ENCODE measurements at regions not wholly inside any gene's neighbourhood (a gene's known extent, or its start where the extent isn't known, plus 50 kb on each side); places are given as distances from the start of the nearest gene placed in this dataset.

DNA sequence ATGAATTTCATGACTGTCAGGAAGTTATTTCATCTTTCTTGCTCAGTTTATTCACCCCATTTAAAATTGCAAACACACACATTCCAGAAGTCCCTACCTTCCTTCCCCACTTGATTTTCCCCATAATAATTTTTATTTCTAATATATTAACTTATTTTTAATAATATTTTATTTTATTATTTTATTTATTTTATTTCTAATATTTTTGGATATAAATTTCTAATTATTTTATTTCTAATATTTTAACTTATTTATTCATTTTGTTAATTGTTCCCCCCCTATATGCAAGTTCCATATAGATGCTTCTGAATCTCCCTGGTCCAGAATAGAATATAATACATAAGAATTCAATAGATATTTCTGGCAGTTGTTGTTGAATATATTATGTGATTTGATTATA, 293.7 kb upstream of the CPEB2 start:
- no peak for DNase-seq (ENCODE audit: low read depth in 4 of 4, low spot score in 2 of 4)

DNA sequence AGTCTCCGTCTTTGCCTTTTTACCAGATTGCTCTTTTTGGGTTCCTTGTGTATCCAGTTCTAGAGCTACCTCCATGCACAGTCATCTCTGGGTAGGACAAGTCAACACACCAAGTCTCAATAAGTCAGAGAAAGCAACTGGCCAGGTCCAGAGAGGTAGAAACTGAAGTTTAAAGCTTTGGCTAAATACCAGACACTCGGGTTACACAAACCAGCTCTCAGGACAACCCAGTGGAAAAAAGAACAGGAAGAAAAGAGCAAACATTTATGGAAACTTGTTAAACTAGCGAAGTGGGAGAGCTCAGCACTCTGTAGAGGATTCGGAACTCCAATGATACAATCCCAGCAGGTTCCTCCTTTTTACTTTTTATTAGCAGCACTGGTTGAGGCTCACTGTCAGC, 291.0 kb upstream of the CPEB2 start:
- no peak for DNase-seq (ENCODE audit: low read depth in 4 of 4, low spot score in 2 of 4)

- no peak for DNase-seq (ENCODE audit: low read depth in 4 of 4, low spot score in 2 of 4)
These were observed 285.6 kb upstream of the CPEB2 start for GRCh38 chr4:14716691-14717090.

GRCh38 chr4:14719053-14719452, 283.2 kb upstream of the CPEB2 start:
- no peak for DNase-seq (ENCODE audit: low read depth in 4 of 4, low spot score in 2 of 4)

DNA sequence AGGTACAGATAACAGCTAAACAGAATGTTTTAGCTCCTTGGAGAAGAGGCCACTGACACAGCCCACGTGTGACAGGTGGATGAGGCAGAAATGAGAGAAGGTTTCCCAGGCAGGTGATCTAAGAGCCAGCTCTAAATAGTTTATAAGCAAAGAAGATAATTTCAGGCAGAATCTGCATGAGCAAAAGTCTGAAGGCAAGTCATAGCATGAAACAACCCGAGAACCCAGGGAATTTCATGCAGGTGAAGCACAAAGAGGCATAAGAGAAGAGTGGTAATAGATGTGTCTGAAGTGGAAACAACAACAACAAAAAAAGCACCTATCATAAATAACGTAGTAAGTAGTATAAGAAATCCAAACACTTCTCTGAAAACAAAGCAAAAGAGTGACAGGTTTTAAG, 275.8 kb upstream of the CPEB2 start:
- DNase-seq (ENCODE audit: low read depth in 4 of 4, low spot score in 2 of 4), result no peak

DNA sequence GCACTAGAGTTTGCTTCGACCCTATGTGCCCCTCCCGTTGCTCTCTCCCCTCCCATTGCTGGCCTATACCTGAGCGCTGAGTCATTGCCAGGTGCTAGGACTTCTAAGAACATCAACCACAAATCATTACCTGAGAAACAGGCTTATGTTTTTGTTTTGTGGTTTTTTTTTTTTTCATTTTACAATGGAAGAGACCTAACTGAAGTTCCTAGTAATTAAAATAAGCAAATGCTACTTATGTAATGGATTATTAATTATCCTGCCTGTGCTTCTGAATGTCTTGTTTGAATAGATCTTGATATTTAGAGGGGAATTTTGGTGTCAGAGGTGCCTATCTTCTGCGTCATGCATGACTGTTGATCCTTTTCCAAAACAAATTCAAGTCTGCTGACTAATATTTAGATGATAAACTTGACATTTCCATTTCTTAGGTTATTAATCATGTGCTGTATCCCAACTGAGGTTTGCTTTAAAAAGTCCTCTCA, 275.4 kb upstream of the CPEB2 start:
- no peak for DNase-seq (ENCODE audit: low read depth in 4 of 4, low spot score in 2 of 4)

DNA sequence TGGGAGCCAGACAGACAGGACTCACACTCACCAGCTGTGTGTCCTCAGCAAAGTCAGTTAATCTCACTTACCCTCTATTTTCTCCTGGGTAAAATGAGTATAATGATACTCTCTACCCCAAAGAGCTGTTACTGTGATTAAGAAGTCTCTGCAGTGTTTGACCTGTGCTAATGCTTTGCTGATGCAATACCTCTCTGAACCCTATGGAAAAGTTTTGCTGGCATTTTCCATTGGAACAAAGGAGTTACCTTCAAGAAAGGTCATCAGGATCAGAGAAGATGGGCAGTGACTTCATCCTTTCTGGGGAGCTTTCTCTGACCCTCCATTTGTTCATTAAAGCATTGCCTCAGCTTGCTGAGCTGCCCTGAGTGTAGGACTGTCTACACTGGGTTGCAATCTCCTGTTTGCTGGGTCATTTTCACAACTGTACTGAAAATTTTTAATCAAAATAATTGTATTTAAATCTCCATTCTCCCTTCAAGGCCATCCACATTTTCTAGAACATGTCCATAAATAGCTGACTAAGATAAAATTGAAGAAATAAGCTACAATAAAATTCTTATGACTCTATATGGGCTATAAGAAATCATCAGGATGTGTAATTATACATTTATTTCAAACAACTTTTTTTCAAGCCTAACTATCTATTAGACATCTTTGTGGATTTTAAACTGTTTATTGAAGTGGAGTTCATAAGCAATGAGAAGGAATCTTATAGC, 272.8 kb upstream of the CPEB2 start:
- no peak for DNase-seq (ENCODE audit: low read depth in 4 of 4, low spot score in 2 of 4)

- no peak for DNase-seq (ENCODE audit: low read depth in 4 of 4, low spot score in 2 of 4)
These were observed 260.2 kb upstream of the CPEB2 start for GRCh38 chr4:14742054-14742453.

- no peak for DNase-seq (ENCODE audit: low read depth in 4 of 4, low spot score in 2 of 4)
These were observed 259.1 kb upstream of the CPEB2 start for GRCh38 chr4:14743172-14743571.

DNA sequence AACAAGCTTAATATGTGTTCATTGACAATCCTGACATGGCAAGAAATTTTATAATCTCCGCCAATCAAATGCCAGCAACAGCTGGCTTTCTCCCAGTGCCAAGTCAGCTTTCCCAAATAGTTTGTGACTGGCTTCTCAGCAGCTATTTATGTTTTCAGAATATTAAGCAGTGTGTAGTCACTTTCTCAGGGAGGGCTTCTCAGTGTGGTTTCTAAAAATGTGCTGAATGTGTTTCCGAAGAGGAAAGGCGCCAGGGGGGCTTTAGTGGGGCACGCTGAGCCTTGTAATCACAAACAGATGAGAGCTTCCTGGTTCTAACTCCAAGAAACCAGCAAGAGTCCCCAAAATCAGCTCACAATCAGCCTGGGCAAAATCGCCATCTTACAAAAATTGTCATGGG, 258.7 kb upstream of the CPEB2 start:
- no peak for DNase-seq (ENCODE audit: low read depth in 4 of 4, low spot score in 2 of 4)

- DNase-seq (ENCODE audit: low read depth in 4 of 4, low spot score in 2 of 4), result no peak
These were observed 257.9 kb upstream of the CPEB2 start for GRCh38 chr4:14744346-14744745.

DNA sequence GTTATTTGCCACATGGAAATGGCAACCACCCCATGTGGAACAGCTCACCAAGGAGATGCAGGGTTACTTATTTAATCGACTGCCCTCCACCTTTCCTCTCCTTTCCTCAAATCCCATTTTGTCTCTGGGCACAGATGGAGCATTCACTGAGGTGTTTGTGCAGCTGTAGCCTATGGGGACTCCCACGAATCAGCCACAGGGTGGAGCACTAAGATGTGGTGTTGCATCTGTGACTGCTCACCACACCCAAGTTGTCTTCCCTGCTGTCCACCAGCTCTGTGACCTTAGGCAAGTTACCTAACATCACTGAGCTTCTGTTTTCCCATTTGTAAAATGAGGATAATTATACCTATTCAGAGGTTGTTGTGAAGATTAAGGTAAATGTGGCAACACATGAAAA, 252.4 kb upstream of the CPEB2 start:
- DNase-seq (ENCODE audit: low read depth in 4 of 4, low spot score in 2 of 4), result no peak

- no peak for DNase-seq (ENCODE audit: low read depth in 4 of 4, low spot score in 2 of 4)
These were observed 249.8 kb upstream of the CPEB2 start for GRCh38 chr4:14752341-14753046.

DNA sequence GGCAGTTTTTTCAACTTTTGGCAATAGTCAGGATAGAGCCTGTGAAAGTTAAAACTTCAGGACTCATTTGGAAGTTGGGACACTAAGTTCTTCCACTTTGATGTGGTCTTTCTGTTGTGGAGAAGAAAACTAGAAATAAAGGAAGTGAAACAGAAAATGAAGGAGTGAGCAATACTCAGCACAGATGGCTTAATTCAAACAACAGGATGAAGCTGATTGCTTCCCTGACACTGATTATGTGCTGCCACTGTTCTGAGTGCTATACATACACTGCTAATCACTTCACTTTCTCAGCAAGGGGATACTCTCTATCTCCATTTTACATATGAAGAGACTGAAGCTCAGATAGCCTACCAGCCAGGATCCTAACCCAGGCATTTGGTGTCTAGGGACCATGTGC, 235.1 kb upstream of the CPEB2 start:
- no peak for DNase-seq (ENCODE audit: low read depth in 4 of 4, low spot score in 2 of 4)

DNA sequence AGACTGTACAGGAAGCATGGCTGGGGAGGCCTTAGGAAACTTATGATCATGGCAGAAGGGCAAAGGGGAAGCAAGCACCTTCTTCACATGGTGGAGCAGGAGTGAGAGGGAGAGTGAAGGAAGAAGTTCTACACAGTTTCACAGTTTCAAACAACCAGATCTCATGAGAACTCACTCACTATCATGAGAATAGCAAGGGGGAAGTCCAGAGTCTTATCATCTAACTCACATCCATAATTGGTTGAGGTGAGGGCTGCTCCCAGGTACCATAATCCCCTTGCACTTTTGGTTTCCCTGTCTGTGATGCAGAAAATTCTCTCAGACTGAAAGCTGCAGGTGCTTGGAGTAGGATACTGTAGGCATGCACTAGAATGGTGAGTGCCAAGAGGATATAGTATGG, 233.8 kb upstream of the CPEB2 start:
- no peak for DNase-seq (ENCODE audit: low read depth in 4 of 4, low spot score in 2 of 4)

DNA sequence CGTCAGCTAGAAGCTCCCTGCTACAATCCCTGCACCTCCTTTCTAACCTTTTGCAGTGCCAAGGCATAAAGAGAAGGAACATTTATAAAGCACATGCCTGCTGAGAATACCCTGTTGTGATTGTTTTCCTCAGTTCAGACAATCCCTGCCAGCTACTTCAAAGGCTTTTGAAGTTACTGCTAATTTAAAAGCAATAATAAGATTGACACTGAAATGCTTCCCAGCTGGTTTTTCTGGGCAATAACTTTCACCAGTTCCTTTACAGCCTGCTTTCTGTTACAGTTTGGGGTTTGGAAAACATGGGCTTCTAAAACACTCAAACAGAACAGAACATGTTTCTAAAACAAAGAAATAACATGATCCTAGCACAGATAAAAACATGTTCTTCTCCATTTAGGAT, 232.3 kb upstream of the CPEB2 start:
- DNase-seq (ENCODE audit: low read depth in 4 of 4, low spot score in 2 of 4), result no peak

- no peak for DNase-seq (ENCODE audit: low read depth in 4 of 4, low spot score in 2 of 4)
These were observed 231.2 kb upstream of the CPEB2 start for GRCh38 chr4:14771094-14771493.

DNA sequence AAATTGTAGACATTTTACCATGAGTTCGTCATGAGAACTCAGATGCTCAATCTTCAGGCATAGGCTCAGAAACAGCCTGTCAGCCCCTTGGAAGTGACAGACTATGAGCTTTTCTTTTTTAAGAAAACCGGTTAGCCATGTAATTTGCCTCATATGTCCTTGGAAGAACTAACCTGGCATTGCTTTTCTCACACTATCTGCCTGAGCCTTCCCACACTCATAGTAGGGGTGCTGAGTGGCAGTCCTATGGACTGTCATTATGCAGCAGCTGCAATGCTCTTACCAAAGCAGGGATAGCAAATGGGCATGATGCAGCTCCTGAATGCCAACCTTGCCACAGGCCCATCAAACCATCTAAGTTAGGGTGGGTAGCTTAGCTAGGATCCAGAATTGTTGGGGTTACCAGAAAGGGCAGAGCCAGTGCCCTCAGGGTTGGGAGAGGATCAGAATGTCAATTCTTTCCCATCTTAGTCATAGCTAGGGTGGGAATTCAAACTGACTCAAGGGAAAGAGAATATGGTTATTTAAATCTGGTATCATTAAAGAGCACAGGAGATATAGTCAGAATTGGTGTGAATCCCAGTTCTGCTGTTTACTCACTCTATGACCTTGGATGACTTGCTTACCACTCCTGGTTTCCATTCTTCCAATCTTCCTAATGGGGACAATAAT, 230.6 kb upstream of the CPEB2 start:
- no peak for DNase-seq (ENCODE audit: low read depth in 4 of 4, low spot score in 2 of 4)

DNA sequence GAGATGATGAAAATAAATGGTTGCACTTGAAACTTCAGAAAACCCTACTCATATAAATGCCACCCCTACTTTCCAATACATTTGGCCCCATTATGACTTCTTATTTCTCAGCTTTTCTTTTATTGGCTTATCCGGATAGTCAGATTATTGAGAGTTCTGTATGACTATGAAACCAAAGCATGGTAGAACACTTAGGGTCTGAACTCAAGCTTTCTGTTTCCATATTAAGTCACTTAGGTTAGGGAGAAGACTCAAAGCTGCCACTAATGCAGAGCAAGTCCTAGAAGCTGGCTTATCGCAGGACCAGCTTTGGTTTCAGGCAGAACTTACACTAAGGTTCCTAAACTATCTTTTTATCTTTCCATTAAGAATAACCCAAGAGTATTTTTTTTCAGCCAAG, 229.9 kb upstream of the CPEB2 start:
- no peak for DNase-seq (ENCODE audit: low read depth in 4 of 4, low spot score in 2 of 4)

DNA sequence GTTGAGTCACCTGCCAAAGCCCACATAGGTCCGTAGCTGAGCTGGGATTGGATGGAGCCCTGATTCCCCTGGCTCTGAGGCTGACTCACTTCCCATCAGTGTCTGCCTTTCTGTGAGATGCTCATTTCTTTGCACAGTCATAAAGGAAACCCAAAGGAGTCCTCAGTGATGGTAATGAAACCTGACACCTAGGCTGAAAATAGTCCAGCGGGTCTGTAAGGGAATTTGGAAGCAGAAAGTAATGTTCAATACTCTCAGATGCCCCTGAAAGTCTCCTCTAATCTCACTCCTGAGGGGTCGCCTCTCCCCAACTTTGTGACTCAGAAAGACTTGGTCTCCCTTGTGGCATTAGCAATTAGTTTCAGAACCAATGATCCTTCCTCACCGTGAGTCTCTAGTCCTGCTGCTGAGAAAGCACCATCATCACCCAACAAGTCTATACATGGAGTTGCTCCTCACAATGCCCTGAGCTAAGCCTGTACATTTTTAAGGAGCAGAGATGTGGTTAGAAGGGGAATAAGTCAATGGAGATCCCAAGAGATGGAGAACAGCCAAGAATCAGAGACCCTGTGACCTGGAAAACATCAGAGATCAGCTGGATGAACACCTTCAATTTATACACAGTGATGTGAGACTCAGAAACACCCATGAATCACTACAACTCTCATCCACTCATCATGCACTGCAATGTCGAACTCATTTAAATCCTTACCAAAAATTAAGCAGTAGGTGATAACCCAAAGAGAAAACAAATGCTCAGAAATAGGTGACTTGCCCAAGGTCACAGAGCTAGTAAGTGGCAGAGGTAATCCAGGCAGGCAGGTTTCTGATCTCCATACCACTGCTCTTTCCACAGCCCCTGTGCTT, 219.0 kb upstream of the CPEB2 start:
- DNase-seq (ENCODE audit: low read depth in 4 of 4, low spot score in 2 of 4), result no peak

- DNase-seq (ENCODE audit: low read depth in 4 of 4, low spot score in 2 of 4), result no peak
These were observed 215.1 kb upstream of the CPEB2 start for GRCh38 chr4:14787221-14787620.

Data from left renal cortex interstitium (tissue), 4 donors.